Mesenchymal stem cell (in vitro differentiated cells and primary cell): ENCODE measurements at regions not wholly inside any gene's neighbourhood (a gene's known extent, or its start where the extent isn't known, plus 50 kb on each side); places are given as distances from the start of the nearest gene placed in this dataset. TPM values are rescaled to one million over a fixed set of nuclear protein-coding genes. Genes with fewer than 3 reads are reported as not detected.

Experiments used
- DNase-seq: peaks from one replicate; pipeline ENCODE4 v3.0.0-alpha.2; 2013
- H2AFZ ChIP-seq: one replicate; pipeline ENCODE4 v1.6.1; 2013; ENCODE audit warnings: low read depth, mild to moderate bottlenecking, control low read depth, inconsistent platforms, low read length, moderate library complexity
- H2AK5ac ChIP-seq: 2 replicates; pipeline ENCODE4 v1.6.1; 2013; ENCODE audit warnings: low read length, moderate library complexity, mild to moderate bottlenecking, inconsistent platforms; ENCODE audit not compliant: severe bottlenecking
- H2BK120ac ChIP-seq: one replicate; pipeline ENCODE4 v1.6.1; 2013; ENCODE audit warnings: low read depth, mild to moderate bottlenecking, inconsistent platforms, low read length, moderate library complexity
- H2BK12ac ChIP-seq, 2 experiments: one replicate each; pipeline ENCODE4 v1.6.1; 2013; ENCODE audit warnings: inconsistent platforms in 2 of 2, low read length in 2 of 2, mild to moderate bottlenecking in 2 of 2, moderate library complexity in 2 of 2, control low read depth in 1 of 2
- H2BK15ac ChIP-seq: one replicate; pipeline ENCODE4 v1.6.1; 2013; ENCODE audit warnings: mild to moderate bottlenecking, low read depth, inconsistent platforms; ENCODE audit not compliant: poor library complexity, severe bottlenecking
- H2BK5ac ChIP-seq: 2 replicates; pipeline ENCODE4 v1.6.1; 2013; ENCODE audit warnings: low read depth, mild to moderate bottlenecking, low read length, control low read depth, inconsistent platforms; ENCODE audit not compliant: poor library complexity, severe bottlenecking
- H3K14ac ChIP-seq, 2 experiments: one replicate each; pipeline ENCODE4 v1.6.1; 2013; ENCODE audit warnings: inconsistent platforms in 2 of 2, low read length in 2 of 2, control low read depth in 1 of 2, mild to moderate bottlenecking in 1 of 2, moderate library complexity in 1 of 2
- H3K18ac ChIP-seq, 2 experiments: one replicate each; pipeline ENCODE4 v1.6.1; 2013; ENCODE audit warnings: inconsistent platforms in 2 of 2, low read length in 2 of 2, control low read depth in 1 of 2, low read depth in 1 of 2, mild to moderate bottlenecking in 1 of 2
- H3K23ac ChIP-seq, 2 experiments: one replicate each; pipeline ENCODE4 v1.6.1; 2013; ENCODE audit warnings: inconsistent platforms in 2 of 2, low read length in 2 of 2, mild to moderate bottlenecking in 2 of 2, moderate library complexity in 2 of 2, control low read depth in 1 of 2
- H3K27ac ChIP-seq: 2 replicates; pipeline ENCODE4 v1.5.1; 2013; ENCODE audit warnings: mild to moderate bottlenecking, moderate library complexity, low read length, control low read depth, inconsistent platforms; ENCODE audit not compliant: poor library complexity, severe bottlenecking
- H3K27me3 ChIP-seq, 2 experiments: 2 replicates each; pipeline versions ENCODE4 v1.6.1 to v1.7.0; 2013; ENCODE audit warnings: low read length in 2 of 2, mild to moderate bottlenecking in 2 of 2, moderate library complexity in 2 of 2, control low read depth in 1 of 2, inconsistent platforms in 1 of 2; ENCODE audit not compliant: control insufficient read depth in 1 of 2, insufficient read depth in 1 of 2
- H3K36me3 ChIP-seq, 2 experiments: 2 replicates each; pipeline versions ENCODE4 v1.6.1 to v1.7.0; 2013; ENCODE audit warnings: low read length in 2 of 2, control low read depth in 1 of 2, inconsistent platforms in 1 of 2, low read depth in 1 of 2, mild to moderate bottlenecking in 1 of 2; ENCODE audit not compliant: insufficient read depth in 2 of 2, control insufficient read depth in 1 of 2
- H3K4ac ChIP-seq, 2 experiments: one replicate each; pipeline ENCODE4 v1.6.1; 2013; ENCODE audit warnings: inconsistent platforms in 2 of 2, low read length in 2 of 2, mild to moderate bottlenecking in 2 of 2, moderate library complexity in 2 of 2, control low read depth in 1 of 2, low read depth in 1 of 2
- H3K4me1 ChIP-seq: 2 replicates; pipeline ENCODE4 v1.6.1; 2013; ENCODE audit warnings: low read depth, low read length, control low read depth; ENCODE audit not compliant: control insufficient read depth, insufficient read depth
- H3K4me2 ChIP-seq: 2 replicates; pipeline ENCODE4 v1.6.1; 2013; ENCODE audit warnings: low read length, mild to moderate bottlenecking, inconsistent platforms; ENCODE audit not compliant: poor library complexity, severe bottlenecking
- H3K4me3 ChIP-seq, 2 experiments: 2 replicates each; pipeline versions ENCODE4 v1.5.1 to v1.7.0; 2013; ENCODE audit warnings: low read length in 2 of 2, mild to moderate bottlenecking in 2 of 2, control low read depth in 1 of 2, low read depth in 1 of 2; ENCODE audit not compliant: insufficient read depth in 1 of 2
- H3K79me1 ChIP-seq: replicated peaks from 2 replicates; pipeline ENCODE4 v1.6.1; 2013; ENCODE audit warnings: mild to moderate bottlenecking, control low read depth, low read length, inconsistent platforms; ENCODE audit not compliant: poor library complexity, severe bottlenecking
- H3K9ac ChIP-seq: 2 replicates; pipeline ENCODE4 v1.7.0; 2013; ENCODE audit warnings: mild to moderate bottlenecking, low read length, moderate library complexity
- H3K9me3 ChIP-seq: 2 replicates; pipeline ENCODE4 v1.7.0; 2013; ENCODE audit warnings: mild to moderate bottlenecking, low read length; ENCODE audit not compliant: control insufficient read depth
- H4K8ac ChIP-seq: one replicate; pipeline ENCODE4 v1.6.1; 2013; ENCODE audit warnings: inconsistent platforms, mild to moderate bottlenecking, low read length, moderate library complexity
- H4K91ac ChIP-seq: one replicate; pipeline ENCODE4 v1.6.1; 2013; ENCODE audit warnings: mild to moderate bottlenecking, low read length, inconsistent platforms
- WGBS: methylation state at CpG from one replicate; pipeline ENCODE4 v1.1.7; 2013; ENCODE audit warnings: mixed read lengths; 5-methylcytosine and 5-hydroxymethylcytosine counted together
- small RNA-seq: library from polyadenylated mRNA; stranded (forward); fragments of <200 nt; extraction: miRNeasy Mini kit (QIAGEN cat#:217004); gene quantifications from one replicate; pipeline ENCODE3, GENCODE V24; 2013; ENCODE audit warnings: low read depth

DNA sequence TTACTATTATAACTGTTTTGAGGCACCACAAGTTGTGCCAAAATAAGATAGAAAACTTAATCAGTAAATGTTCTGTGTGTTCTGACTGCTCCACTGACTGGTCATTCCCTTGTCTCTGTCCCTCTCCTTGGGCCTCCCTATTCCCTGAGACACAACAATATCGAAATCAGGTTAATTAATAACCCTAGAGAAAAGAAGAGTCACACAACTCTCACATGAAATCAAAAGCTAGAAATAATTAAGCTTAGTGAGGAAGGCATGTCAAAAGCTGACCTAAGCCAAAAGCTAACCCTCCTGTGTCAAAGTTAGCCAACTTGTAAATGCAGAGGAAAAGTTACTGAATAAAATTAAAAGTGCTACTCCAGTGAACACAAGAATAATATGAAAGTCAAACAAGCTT, 53.8 kb upstream of the CCDC196 start:
- H2BK120ac ChIP-seq = no peak overlapping the region
- no peak overlapping the region for H2AK5ac ChIP-seq
- H3K27ac ChIP-seq = no peak overlapping the region
- WGBS = no CpG with 5 or more reads among the region's 1 CpG
- no peaks in the 10 kb centered on the region for H3K4me1 ChIP-seq
- no peak overlapping the region for H3K9ac ChIP-seq
- H3K18ac ChIP-seq = no peak overlapping the region
- H2BK12ac ChIP-seq = no peak overlapping the region
- no peak overlapping the region for H3K4ac ChIP-seq
- H2BK5ac ChIP-seq = no peak overlapping the region
- H2AFZ ChIP-seq = no peak overlapping the region
- H3K36me3 ChIP-seq = no peaks in the 10 kb centered on the region
- H3K23ac ChIP-seq = no peak overlapping the region
- H4K91ac ChIP-seq = no peak overlapping the region
- H3K4me3 ChIP-seq = no peak overlapping the region
- peaks cover 10% of the 10 kb centered on the region for H3K9me3 ChIP-seq
- H4K8ac ChIP-seq = no peak overlapping the region
- no peaks in the 10 kb centered on the region for H3K27me3 ChIP-seq
- H3K14ac ChIP-seq = no peak overlapping the region
- no peak for DNase-seq
- no peaks in the 10 kb centered on the region for H3K79me1 ChIP-seq
- no peak overlapping the region for H2BK15ac ChIP-seq
- H3K4me2 ChIP-seq = no peak overlapping the region

DNA sequence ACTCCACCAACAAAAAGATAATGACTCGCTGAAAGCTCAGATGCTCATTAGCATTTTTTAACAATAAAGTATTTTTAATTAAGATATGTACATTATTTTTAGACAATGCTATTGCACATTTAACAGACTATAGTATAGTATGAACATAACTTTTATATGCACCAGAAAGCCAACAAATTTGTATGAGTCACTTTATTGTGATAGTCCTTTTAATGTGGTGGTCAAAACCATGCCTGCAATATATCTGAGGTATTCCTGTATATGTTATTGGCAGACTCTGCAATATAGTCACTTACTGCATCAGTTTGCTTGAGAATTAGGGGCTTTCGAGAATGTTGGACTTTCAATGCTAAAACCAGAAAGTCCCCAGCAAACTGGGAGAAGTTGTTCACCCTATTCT, 51.7 kb upstream of the CCDC196 start:
- Histone ChIP-seq H3K4me1 (no peaks in the 10 kb centered on the region), H4K8ac (no peak overlapping the region), H3K9me3 (peaks cover 30% of the 10 kb centered on the region), H3K9ac (no peak overlapping the region), H2BK12ac (no peak overlapping the region), H3K18ac (no peak overlapping the region), H2BK15ac (no peak overlapping the region), H3K27ac (no peak overlapping the region), H3K23ac (no peak overlapping the region), H4K91ac (no peak overlapping the region), H3K4ac (no peak overlapping the region), H3K79me1 (no peaks in the 10 kb centered on the region), H3K27me3 (no peaks in the 10 kb centered on the region), H2AFZ (no peak overlapping the region), H3K4me2 (no peak overlapping the region), H3K14ac (no peak overlapping the region), H2BK5ac (no peak overlapping the region), H2BK120ac (no peak overlapping the region), H3K4me3 (no peak overlapping the region), H3K36me3 (no peaks in the 10 kb centered on the region), H2AK5ac (no peak overlapping the region)
- WGBS = 63% methylated on average over 1 of the region's 2 CpGs
- DNase-seq = no peak

DNA sequence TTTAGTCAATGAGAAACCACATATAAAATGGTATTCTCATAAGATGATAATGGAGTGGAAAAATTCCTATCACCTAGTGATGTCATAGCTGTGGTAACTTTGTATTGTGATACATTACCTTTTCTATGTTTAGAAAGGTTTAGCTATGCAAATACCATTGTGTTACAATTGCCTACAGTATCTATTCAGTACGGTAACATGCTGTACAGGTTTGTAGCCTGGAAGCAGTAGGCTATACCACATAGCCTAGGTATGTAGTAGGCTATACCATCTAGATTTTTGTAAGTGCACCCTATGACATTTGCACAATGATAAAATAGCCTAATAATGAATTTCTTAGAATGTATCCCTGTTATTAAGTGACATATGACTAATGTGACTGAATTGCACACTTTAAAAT, 50.5 kb upstream of the CCDC196 start:
- peaks cover 42% of the 10 kb centered on the region for H3K9me3 ChIP-seq
- no peak overlapping the region for H2BK120ac ChIP-seq
- H3K36me3 ChIP-seq = no peaks in the 10 kb centered on the region
- H3K27ac ChIP-seq = no peak overlapping the region
- H3K9ac ChIP-seq = no peak overlapping the region
- WGBS = 75% methylated on average over 1 of the region's 1 CpG
- H4K91ac ChIP-seq = no peak overlapping the region
- no peak overlapping the region for H2BK12ac ChIP-seq
- H2AFZ ChIP-seq = no peak overlapping the region
- H3K14ac ChIP-seq = no peak overlapping the region
- no peak for DNase-seq
- no peak overlapping the region for H3K4me3 ChIP-seq
- no peak overlapping the region for H2AK5ac ChIP-seq
- H2BK5ac ChIP-seq = no peak overlapping the region
- no peak overlapping the region for H2BK15ac ChIP-seq
- no peaks in the 10 kb centered on the region for H3K27me3 ChIP-seq
- H3K4me1 ChIP-seq = no peaks in the 10 kb centered on the region
- H3K4me2 ChIP-seq = no peak overlapping the region
- no peak overlapping the region for H4K8ac ChIP-seq
- no peak overlapping the region for H3K18ac ChIP-seq
- no peak overlapping the region for H3K4ac ChIP-seq
- no peak overlapping the region for H3K23ac ChIP-seq
- no peaks in the 10 kb centered on the region for H3K79me1 ChIP-seq

Small RNA genes lying in the stretch of these regions (small RNA-seq; reads per million reads assigned to genes)
- not detected for gene RF00019
